Lung (tissue), 11 donors: ENCODE measurements at regions not wholly inside any gene's neighbourhood (a gene's known extent, or its start where the extent isn't known, plus 50 kb on each side); places are given as distances from the start of the nearest gene placed in this dataset.
"Not testable (repeated sequence)": the region's sequence is repeated elsewhere in the genome, so short reads cannot be mapped to it uniquely, and the experiment has no call there.

ENCODE experiments used
- ATAC-seq: fragments of 200-7000 bp; cut with Tn5 transposase; one replicate; pipeline ENCODE4 v1.9.1; 2020; ENCODE audit warnings: moderate number of reproducible peaks; ENCODE audit not compliant: insufficient read depth, low FRiP score
- DNase-seq, 3 donors: peaks; one replicate each; pipeline ENCODE4 v3.0.0-alpha.2; 2013 to 2017
- H3K27ac ChIP-seq, 2 donors: one replicate each; pipeline ENCODE4 v1.5.1; 2013; ENCODE audit warnings: mild to moderate bottlenecking in 2 of 2, moderate library complexity in 2 of 2, control low read depth in 1 of 2, inconsistent platforms in 1 of 2, low read depth in 1 of 2, low read length in 1 of 2
- H3K27me3 ChIP-seq, 3 donors: one replicate each; pipeline ENCODE4 v1.5.1; 2013; ENCODE audit warnings: low read length in 2 of 3; ENCODE audit not compliant: control insufficient read depth in 3 of 3, insufficient read depth in 3 of 3
- H3K36me3 ChIP-seq, 4 donors: one replicate each; pipeline ENCODE4 v1.5.1; 2013; ENCODE audit warnings: low read length in 4 of 4, mild to moderate bottlenecking in 1 of 4, moderate library complexity in 1 of 4; ENCODE audit not compliant: control insufficient read depth in 4 of 4, insufficient read depth in 4 of 4
- H3K4me1 ChIP-seq, 5 donors: one replicate each; pipeline ENCODE4 v1.5.1; 2013; ENCODE audit warnings: low read length in 5 of 5, mild to moderate bottlenecking in 2 of 5, moderate library complexity in 1 of 5; ENCODE audit not compliant: control insufficient read depth in 5 of 5, insufficient read depth in 5 of 5
- H3K4me3 ChIP-seq: one replicate; pipeline ENCODE4 v1.5.1; 2013; ENCODE audit warnings: mild to moderate bottlenecking, control low read depth, moderate library complexity
- H3K9ac ChIP-seq, 2 donors: one replicate each; pipeline ENCODE4 v1.5.1; 2013; ENCODE audit warnings: low read length in 2 of 2, control low read depth in 1 of 2; ENCODE audit not compliant: insufficient read depth in 1 of 2
- H3K9me3 ChIP-seq, 4 donors: one replicate each; pipeline ENCODE4 v1.5.1; 2013; ENCODE audit warnings: low read length in 3 of 4, mild to moderate bottlenecking in 1 of 4, moderate library complexity in 1 of 4; ENCODE audit not compliant: control insufficient read depth in 4 of 4, insufficient read depth in 3 of 4
- CTCF ChIP-seq: IDR thresholded peaks from 2 replicates; pipeline ENCODE4 v1.5.1; 2012; ENCODE audit warnings: mild to moderate bottlenecking; ENCODE audit errors: control extremely low read depth, extremely low read depth
- WGBS, 2 donors: extraction: QIAGEN DNeasy Blood & Tissue Kit; methylation state at CpG; one replicate each; pipeline ENCODE4 v1.1.7; 2013; 5-methylcytosine and 5-hydroxymethylcytosine counted together
- donor health status: control.
- donor health status: control.
- donor health status: Bipolar disorder and iron deficiency.
- donor health status: healthy.
- donor health status: DM: yes; HTN: yes; CAD: no.

- ATAC-seq, H3K36me3 ChIP-seq, DNase-seq, H3K4me1 ChIP-seq, H3K27me3 ChIP-seq, H3K9ac ChIP-seq, H3K4me3 ChIP-seq, H3K27ac ChIP-seq: not testable (repeated sequence)
- peaks cover 0 to 17% (median 9%) of the 10 kb centered on the region in 4 donors for H3K9me3 ChIP-seq
- WGBS, 2 donors: 68 to 71% methylated on average over 1 of the region's 3 CpGs
Measured at GRCh38 chr11:94235772-94236171, 68.6 kb upstream of the IZUMO1R start.

DNA sequence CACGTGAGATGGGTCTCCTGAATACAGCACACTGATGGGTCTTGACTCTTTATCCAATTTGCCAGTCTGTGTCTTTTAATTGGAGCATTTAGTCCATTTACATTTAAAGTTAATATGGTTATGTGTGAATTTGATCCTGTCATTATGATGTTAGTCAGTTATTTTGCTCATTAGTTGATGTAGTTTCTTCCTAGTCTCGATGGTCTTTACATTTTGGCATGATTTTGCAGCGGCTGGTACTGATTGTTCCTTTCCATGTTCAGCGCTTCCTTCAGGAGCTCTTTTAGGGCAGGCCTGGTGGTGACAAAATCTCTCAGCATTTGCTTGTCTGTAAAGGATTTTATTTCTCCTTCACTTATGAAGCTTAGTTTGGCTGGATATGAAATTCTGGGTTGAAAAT is 68.0 kb upstream of the IZUMO1R start:
- not testable (repeated sequence) for H3K27ac ChIP-seq, ATAC-seq, H3K9ac ChIP-seq, H3K27me3 ChIP-seq, H3K4me3 ChIP-seq, H3K36me3 ChIP-seq, H3K4me1 ChIP-seq, DNase-seq
- 91 to 93% methylated on average over 3 of the region's 4 CpGs for WGBS, 2 donors
- H3K9me3 ChIP-seq: peaks cover 0 to 17% (median 8%) of the 10 kb centered on the region in 4 donors

GRCh38 chr11:94237447-94238153 is 66.8 kb upstream of the IZUMO1R start:
- not testable (repeated sequence) for H3K9ac ChIP-seq, ATAC-seq, H3K36me3 ChIP-seq, H3K27me3 ChIP-seq, H3K27ac ChIP-seq, H3K4me3 ChIP-seq, DNase-seq, H3K4me1 ChIP-seq
- H3K9me3 ChIP-seq: peaks cover 0 to 17% (median 7%) of the 10 kb centered on the region in 4 donors
- 81 to 83% methylated on average over 18 of the region's 18 CpGs for WGBS, 2 donors

- not testable (repeated sequence) for H3K36me3 ChIP-seq, DNase-seq, H3K27ac ChIP-seq, H3K9ac ChIP-seq, H3K4me3 ChIP-seq, H3K27me3 ChIP-seq, H3K4me1 ChIP-seq
- H3K9me3 ChIP-seq: peaks cover 0 to 17% (median 7%) of the 10 kb centered on the region in 4 donors
- 93 to 96% methylated on average over 24 of the region's 24 CpGs for WGBS, 2 donors
- ATAC-seq: peak; percentile 34
Measured at GRCh38 chr11:94238154-94238735, 66.1 kb upstream of the IZUMO1R start.

DNA sequence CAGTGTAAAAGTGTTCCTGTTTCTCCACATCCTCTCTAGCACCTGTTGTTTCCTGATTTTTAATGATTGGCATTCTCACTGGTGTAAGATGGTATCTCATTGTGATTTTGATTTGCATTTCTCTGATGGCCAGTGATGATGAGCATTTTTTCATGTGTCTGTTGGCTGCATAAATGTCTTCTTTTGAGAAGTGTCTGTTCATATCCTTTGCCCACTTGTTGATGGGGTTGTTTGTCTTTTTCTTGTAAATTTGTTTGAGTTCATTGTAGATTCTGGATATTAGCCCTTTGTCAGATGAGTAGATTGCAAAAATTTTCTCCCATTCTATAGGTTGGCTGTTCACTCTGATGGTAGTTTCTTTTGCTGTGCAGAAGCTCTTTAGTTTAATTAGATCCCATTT is 65.6 kb upstream of the IZUMO1R start:
- H3K27me3 ChIP-seq, H3K27ac ChIP-seq, H3K9ac ChIP-seq, H3K36me3 ChIP-seq, H3K4me1 ChIP-seq, ATAC-seq, DNase-seq, H3K4me3 ChIP-seq: not testable (repeated sequence)
- H3K9me3 ChIP-seq: peaks cover 0 to 17% (median 8%) of the 10 kb centered on the region in 4 donors

DNA sequence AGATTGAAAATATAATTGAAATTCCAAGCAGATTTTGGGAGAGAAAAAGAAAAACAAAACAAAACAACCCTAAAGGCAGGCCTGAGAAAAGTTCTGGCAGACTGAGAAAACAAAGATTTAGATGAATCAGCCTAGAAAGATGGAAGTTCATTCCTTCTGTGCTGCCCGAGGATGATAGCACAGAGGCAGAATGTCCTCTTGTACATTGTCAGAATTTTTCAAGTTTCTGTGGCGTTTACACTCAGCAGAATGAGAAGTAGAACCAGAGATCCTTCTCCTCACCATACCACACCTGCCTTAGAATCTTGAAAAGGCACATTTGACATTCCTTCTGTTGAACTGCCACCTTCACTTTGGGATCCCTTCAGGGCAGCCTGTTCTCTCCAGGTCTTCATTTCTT is 62.5 kb upstream of the IZUMO1R start:
- Histone ChIP-seq H3K9me3 (peaks cover 0 to 15% (median 8%) of the 10 kb centered on the region in 4 donors), H3K27me3 (peaks cover 0 to 2% (median 0%) of the 10 kb centered on the region in 3 donors), H3K36me3 (no peaks in the 10 kb centered on the region), H3K4me3 (no peak overlapping the region), H3K9ac (no peak overlapping the region), H3K4me1 (no peaks in the 10 kb centered on the region), H3K27ac (no peak overlapping the region)
- no peak for ATAC-seq
- DNase-seq: no peak
- WGBS, 2 donors: 65 to 79% methylated on average over 2 of the region's 2 CpGs
- no peak for TF ChIP-seq CTCF
